A673 (cell line): ENCODE measurements at regions not wholly inside any gene's neighbourhood (a gene's known extent, or its start where the extent isn't known, plus 50 kb on each side); places are given as distances from the start of the nearest gene placed in this dataset.

Source experiments
- EZH2 ChIP-seq: fragments of 200-600 bp; sonication (generic); IDR thresholded peaks from 2 replicates; pipeline ENCODE4 v1.6.1; 2017; ENCODE audit warnings: borderline replicate concordance, low read depth, mild to moderate bottlenecking, mixed read lengths, antibody characterized with exemption, low read length; ENCODE audit not compliant: poor library complexity, severe bottlenecking
- TF ChIP-seq, protein P1 (sequence below): fragments of 300-800, 200-600 bp; sonication (generic); conservative IDR thresholded peaks from 2 replicates; pipeline ENCODE4 v1.5.1; 2017; ENCODE audit warnings: low read depth, mild to moderate bottlenecking, antibody characterized with exemption, low read length, moderate library complexity, mixed read lengths

DNA sequence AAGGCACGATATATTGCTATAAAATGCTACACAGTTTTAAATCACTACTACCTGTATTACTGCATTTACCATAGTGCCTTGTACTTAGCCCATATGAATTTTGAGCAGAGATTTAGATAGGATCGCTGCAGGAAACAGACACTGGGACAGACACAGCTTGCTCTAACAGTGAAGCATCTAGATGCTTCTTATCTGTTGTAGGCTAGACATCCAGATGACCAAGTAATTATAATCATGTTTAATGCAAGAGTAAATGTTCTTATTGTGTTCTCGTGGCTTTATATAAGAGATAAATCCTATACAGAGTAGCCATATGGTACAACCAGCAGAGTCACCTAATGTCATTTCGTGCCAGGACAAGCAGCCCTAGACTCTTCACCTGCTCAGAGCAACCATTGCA is 92.8 kb downstream of the ASCL1 start:
- TF ChIP-seq, protein P1, sequence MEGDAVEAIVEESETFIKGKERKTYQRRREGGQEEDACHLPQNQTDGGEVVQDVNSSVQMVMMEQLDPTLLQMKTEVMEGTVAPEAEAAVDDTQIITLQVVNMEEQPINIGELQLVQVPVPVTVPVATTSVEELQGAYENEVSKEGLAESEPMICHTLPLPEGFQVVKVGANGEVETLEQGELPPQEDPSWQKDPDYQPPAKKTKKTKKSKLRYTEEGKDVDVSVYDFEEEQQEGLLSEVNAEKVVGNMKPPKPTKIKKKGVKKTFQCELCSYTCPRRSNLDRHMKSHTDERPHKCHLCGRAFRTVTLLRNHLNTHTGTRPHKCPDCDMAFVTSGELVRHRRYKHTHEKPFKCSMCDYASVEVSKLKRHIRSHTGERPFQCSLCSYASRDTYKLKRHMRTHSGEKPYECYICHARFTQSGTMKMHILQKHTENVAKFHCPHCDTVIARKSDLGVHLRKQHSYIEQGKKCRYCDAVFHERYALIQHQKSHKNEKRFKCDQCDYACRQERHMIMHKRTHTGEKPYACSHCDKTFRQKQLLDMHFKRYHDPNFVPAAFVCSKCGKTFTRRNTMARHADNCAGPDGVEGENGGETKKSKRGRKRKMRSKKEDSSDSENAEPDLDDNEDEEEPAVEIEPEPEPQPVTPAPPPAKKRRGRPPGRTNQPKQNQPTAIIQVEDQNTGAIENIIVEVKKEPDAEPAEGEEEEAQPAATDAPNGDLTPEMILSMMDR, result no peak
- no peak for TF ChIP-seq EZH2
